H1 (cell line): ENCODE measurements at regions not wholly inside any gene's neighbourhood (a gene's known extent, or its start where the extent isn't known, plus 50 kb on each side); places are given as distances from the start of the nearest gene placed in this dataset.

Experiments
- CTCF ChIA-PET: fragments of 300-600 bp; sonication (Branson Sonifier 250); formaldehyde crosslinking; loops from one replicate; lab custom pipeline; 2021; ENCODE audit not compliant: partially characterized antibody; lab: Charles Lee
- POLR2A ChIA-PET: fragments of 300-600 bp; sonication (Branson Sonifier 250); formaldehyde crosslinking; loops from one replicate; lab custom pipeline; 2021; ENCODE audit warnings: inconsistent platforms; ENCODE audit not compliant: partially characterized antibody; lab: Charles Lee
- DNase-seq, 2 experiments: peaks; one replicate each; pipeline versions ENCODE4 v3.0.0 to v3.0.0-alpha.2; 2010 to 2022; ENCODE audit warnings: low spot score in 2 of 2, low read depth in 1 of 2, mixed read lengths in 1 of 2
- FAIRE-seq: peaks from 2 replicates; lab custom pipeline; 2011; peaks lifted over from hg19 to GRCh38; lab: Jason Lieb, UNC
- H2AFZ ChIP-seq: 2 replicates; pipeline ENCODE4 v1.8.1; 2012; ENCODE audit warnings: low read length, inconsistent platforms
- H2AK5ac ChIP-seq: 2 replicates; pipeline ENCODE4 v1.6.1; 2013; ENCODE audit warnings: low read depth, low read length
- H2BK120ac ChIP-seq: replicated peaks from 2 replicates; pipeline ENCODE3; 2013; ENCODE audit warnings: low read depth, low read length, inconsistent platforms
- H2BK12ac ChIP-seq: 2 replicates; pipeline ENCODE4 v1.6.1; 2013; ENCODE audit warnings: low read depth, low read length
- H2BK15ac ChIP-seq: 2 replicates; pipeline ENCODE4 v1.6.1; 2013; ENCODE audit warnings: low read length
- H2BK20ac ChIP-seq: 2 replicates; pipeline ENCODE4 v1.6.1; 2013; ENCODE audit warnings: low read length
- H2BK5ac ChIP-seq: 2 replicates; pipeline ENCODE4 v1.6.1; 2013; ENCODE audit warnings: low read depth, low read length
- H3K14ac ChIP-seq: 2 replicates; pipeline ENCODE4 v1.6.1; 2013; ENCODE audit warnings: inconsistent platforms; ENCODE audit not compliant: insufficient read length
- H3K18ac ChIP-seq: 2 replicates; pipeline ENCODE4 v1.6.1; 2013; ENCODE audit warnings: low read length; ENCODE audit errors: extremely low read depth
- H3K23ac ChIP-seq: 2 replicates; pipeline ENCODE4 v1.6.1; 2013; ENCODE audit warnings: inconsistent platforms; ENCODE audit not compliant: insufficient read length
- H3K23me2 ChIP-seq: 2 replicates; pipeline ENCODE4 v1.6.1; 2013; ENCODE audit warnings: low read depth, low read length
- H3K27ac ChIP-seq: 2 replicates; pipeline ENCODE4 v1.6.1; 2011; ENCODE audit warnings: low read depth, low read length, inconsistent platforms
- H3K27me3 ChIP-seq, 4 experiments: replicated peaks in 1 of 4; 1 replicate in 1 of 4; 2 replicates in 3 of 4; pipeline versions ENCODE4 v1.6.1 to v1.8.1; 2011 to 2013; ENCODE audit warnings: low read length in 3 of 4, mild to moderate bottlenecking in 3 of 4, inconsistent platforms in 2 of 4, mixed read lengths in 2 of 4, moderate library complexity in 1 of 4; ENCODE audit not compliant: control insufficient read depth in 3 of 4, insufficient read depth in 3 of 4; ENCODE audit errors: extremely low read depth in 1 of 4
- H3K36me3 ChIP-seq, 4 experiments: 2 replicates each; pipeline versions ENCODE4 v1.6.1 to v1.8.1; 2011 to 2013; ENCODE audit warnings: mild to moderate bottlenecking in 4 of 4, low read length in 3 of 4, moderate library complexity in 2 of 4, control low read depth in 1 of 4, inconsistent platforms in 1 of 4; ENCODE audit not compliant: insufficient read depth in 4 of 4, control insufficient read depth in 2 of 4
- H3K4ac ChIP-seq: replicated peaks from 2 replicates; pipeline ENCODE3; 2013; ENCODE audit warnings: low read length, low read depth, mixed read lengths, inconsistent platforms; ENCODE audit not compliant: insufficient read length
- H3K4me1 ChIP-seq, 4 experiments: replicated peaks in 1 of 4; 1 replicate in 1 of 4; 2 replicates in 3 of 4; pipeline versions ENCODE4 v1.6.1 to v1.8.1; 2011 to 2013; ENCODE audit warnings: low read length in 3 of 4, inconsistent platforms in 2 of 4, mixed read lengths in 1 of 4; ENCODE audit not compliant: insufficient read depth in 4 of 4, control insufficient read depth in 3 of 4
- H3K4me2 ChIP-seq, 2 experiments: 2 replicates each; pipeline versions ENCODE4 v1.6.1 to v1.8.1; 2011 to 2013; ENCODE audit warnings: low read depth in 2 of 2, low read length in 2 of 2, control low read depth in 1 of 2, inconsistent platforms in 1 of 2, mild to moderate bottlenecking in 1 of 2; ENCODE audit not compliant: insufficient read depth in 1 of 2
- H3K4me3 ChIP-seq, 4 experiments: fragments of 200-600, 300-600 bp in 1 of 4; sonication (generic), shearing (Covaris generic), sonication (Bioruptor Twin) in 1 of 4; 2 replicates each; pipeline versions ENCODE4 v1.5.1 to v1.8.1; 2011 to 2016; ENCODE audit warnings: low read length in 4 of 4, low read depth in 3 of 4, control low read depth in 2 of 4, inconsistent platforms in 2 of 4, mild to moderate bottlenecking in 2 of 4, mixed read lengths in 1 of 4, moderate library complexity in 1 of 4; ENCODE audit not compliant: insufficient read depth in 2 of 4; ENCODE audit errors: extremely low read depth in 1 of 4
- H3K56ac ChIP-seq: replicated peaks from 2 replicates; pipeline ENCODE3; 2013; ENCODE audit warnings: low read depth, mild to moderate bottlenecking, mixed read lengths, low read length, inconsistent platforms; ENCODE audit not compliant: insufficient read length
- H3K79me1 ChIP-seq: 2 replicates; pipeline ENCODE4 v1.6.1; 2013; ENCODE audit warnings: low read depth, low read length, control low read depth
- H3K79me2 ChIP-seq, 2 experiments: 2 replicates each; pipeline versions ENCODE4 v1.6.1 to v1.8.1; 2012 to 2013; ENCODE audit warnings: low read length in 2 of 2, mild to moderate bottlenecking in 2 of 2, inconsistent platforms in 1 of 2; ENCODE audit not compliant: insufficient read depth in 2 of 2, control insufficient read depth in 1 of 2
- H3K9ac ChIP-seq, 4 experiments: replicated peaks in 1 of 4; 1 replicate in 1 of 4; 2 replicates in 3 of 4; pipeline versions ENCODE4 v1.6.1 to v1.8.1; 2011 to 2013; ENCODE audit warnings: low read depth in 3 of 4, low read length in 3 of 4, control low read depth in 2 of 4, mild to moderate bottlenecking in 2 of 4, moderate library complexity in 2 of 4, inconsistent platforms in 1 of 4; ENCODE audit errors: extremely low read depth in 1 of 4
- H3K9me3 ChIP-seq, 2 experiments: 2 replicates each; pipeline versions ENCODE4 v1.6.1 to v1.8.1; 2012 to 2013; ENCODE audit warnings: mild to moderate bottlenecking in 2 of 2, moderate library complexity in 2 of 2, control low read depth in 1 of 2, inconsistent platforms in 1 of 2, low read depth in 1 of 2, low read length in 1 of 2, mixed read lengths in 1 of 2; ENCODE audit not compliant: insufficient read depth in 2 of 2
- H4K20me1 ChIP-seq, 2 experiments: replicated peaks in 1 of 2; 2 replicates each; pipeline versions ENCODE3 to v1.8.1; 2011 to 2013; ENCODE audit warnings: inconsistent platforms in 2 of 2, low read length in 2 of 2, mild to moderate bottlenecking in 1 of 2; ENCODE audit not compliant: insufficient read depth in 2 of 2, control insufficient read depth in 1 of 2
- H4K5ac ChIP-seq: 2 replicates; pipeline ENCODE4 v1.6.1; 2013; ENCODE audit warnings: low read length, low read depth, mixed read lengths, inconsistent platforms; ENCODE audit not compliant: insufficient read length
- H4K8ac ChIP-seq: 2 replicates; pipeline ENCODE4 v1.8.0; 2013; ENCODE audit warnings: mild to moderate bottlenecking, moderate library complexity, low read length, inconsistent platforms; ENCODE audit not compliant: insufficient read depth; ENCODE audit errors: extremely low read depth
- H4K91ac ChIP-seq: replicated peaks from 2 replicates; pipeline ENCODE3; 2013; ENCODE audit warnings: low read length, mixed read lengths, inconsistent platforms; ENCODE audit not compliant: insufficient read length
- BACH1 ChIP-seq: IDR thresholded peaks from 2 replicates; pipeline ENCODE4 v1.6.1; 2012; ENCODE audit warnings: low read length, improper control_type of control experiment
- CREB1 ChIP-seq: IDR thresholded peaks from 2 replicates; pipeline ENCODE4 v1.6.1; 2012; ENCODE audit warnings: inconsistent platforms
- EP300 ChIP-seq, 2 experiments: IDR thresholded peaks; 1 replicate in 1 of 2; 2 replicates in 1 of 2; pipeline ENCODE4 v1.6.1; 2011 to 2012; ENCODE audit warnings: low read depth in 2 of 2, low read length in 2 of 2, mild to moderate bottlenecking in 2 of 2, borderline replicate concordance in 1 of 2, inconsistent platforms in 1 of 2, moderate library complexity in 1 of 2
- HDAC6 ChIP-seq: IDR thresholded peaks from one replicate; pipeline ENCODE4 v1.7.1; 2012; ENCODE audit warnings: low read depth, mild to moderate bottlenecking, inconsistent platforms, low read length, moderate library complexity
- RXRA ChIP-seq: IDR thresholded peaks from 2 replicates; pipeline ENCODE4 v1.6.1; 2011; ENCODE audit warnings: low read depth, mild to moderate bottlenecking, low read length, moderate library complexity; ENCODE audit not compliant: insufficient read depth
- SAP30 ChIP-seq: fragments of 300-600 bp; sonication (generic); IDR thresholded peaks from 2 replicates; pipeline ENCODE4 v1.7.1; 2012; ENCODE audit warnings: low read length, moderate library complexity, mild to moderate bottlenecking, inconsistent platforms; ENCODE audit not compliant: insufficient read depth, insufficient replicate concordance
- SRF ChIP-seq: IDR thresholded peaks from 2 replicates; pipeline ENCODE4 v1.6.1; 2011; ENCODE audit warnings: mild to moderate bottlenecking, low read depth, low read length, moderate library complexity
- SUZ12 ChIP-seq: fragments of 200-600 bp; sonication (generic); IDR thresholded peaks from 2 replicates; pipeline ENCODE4 v1.6.1; 2012; ENCODE audit warnings: mild to moderate bottlenecking, inconsistent platforms, low read length, moderate library complexity, mixed read lengths
- WGBS, 2 experiments: shearing (Covaris generic) in 1 of 2; methylation state at CpG; one replicate each; pipeline versions ENCODE4 v1.1.6 to v1.1.7; 2013 to 2015; ENCODE audit warnings: low lambda C conversion rate in 2 of 2, mixed read lengths in 2 of 2, inconsistent platforms in 1 of 2, low coverage in 1 of 2, missing lambda C conversion rate in 1 of 2; ENCODE audit not compliant: insufficient replicate concordance in 2 of 2, insufficient coverage in 1 of 2, insufficient read length in 1 of 2; ENCODE audit errors: extremely low coverage in 1 of 2, missing lambda C conversion rate in 1 of 2; 5-methylcytosine and 5-hydroxymethylcytosine counted together

DNA sequence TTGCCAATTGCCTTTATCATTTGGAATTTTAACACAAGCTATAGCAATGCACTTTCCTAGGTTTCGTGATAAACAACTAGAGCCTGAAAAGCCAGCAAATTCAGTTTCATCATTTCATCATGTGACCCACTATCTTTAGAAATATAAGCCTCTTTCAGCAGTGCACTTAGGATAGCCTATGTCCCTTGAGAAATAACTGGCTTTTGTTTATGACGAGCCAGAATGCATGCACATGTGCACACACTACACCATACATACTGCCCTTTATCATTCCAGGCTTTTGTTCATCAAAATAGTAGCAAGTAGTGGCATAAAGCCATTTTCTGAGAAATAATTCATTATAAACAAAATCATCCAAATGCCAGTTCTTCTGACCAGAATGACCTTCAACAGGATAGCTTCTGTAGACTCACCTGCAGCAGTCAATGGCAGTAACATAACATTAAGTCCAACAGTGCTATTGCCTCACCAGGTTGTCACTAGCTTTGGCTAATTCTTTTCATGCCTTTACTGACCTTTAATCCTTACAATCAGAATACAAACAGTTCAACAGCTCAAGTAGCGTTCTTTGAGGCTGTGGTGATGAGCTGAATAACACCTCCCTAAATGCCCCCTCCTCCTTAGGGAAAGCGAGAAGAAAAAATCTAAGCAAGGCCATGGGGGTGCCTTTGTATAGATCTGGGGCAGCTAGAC lies 132.3 kb upstream of the SMARCA2 start:
- Histone ChIP-seq H4K91ac (no peak overlapping the region), H3K27ac (no peak overlapping the region), H4K20me1 (no peaks in the 10 kb centered on the region), H3K79me1 (no peaks in the 10 kb centered on the region), H3K36me3 (no peaks in the 10 kb centered on the region), H3K79me2 (no peaks in the 10 kb centered on the region), H2BK120ac (no peak overlapping the region), H2BK5ac (no peak overlapping the region), H2BK15ac (no peak overlapping the region), H2AK5ac (no peak overlapping the region), H4K5ac (no peak overlapping the region), H3K23ac (no peak overlapping the region), H3K9me3 (no peaks in the 10 kb centered on the region), H3K27me3 (no peaks in the 10 kb centered on the region), H3K4ac (no peak overlapping the region), H3K14ac (no peak overlapping the region), H3K9ac (no peak overlapping the region), H3K4me2 (no peak overlapping the region), H2BK20ac (no peak overlapping the region), H4K8ac (no peak overlapping the region), H3K18ac (no peak overlapping the region), H3K56ac (no peak overlapping the region), H3K23me2 (no peaks in the 10 kb centered on the region; the same call in 1 of the 2 replicates), H2BK12ac (no peak overlapping the region), H3K4me1 (no peaks in the 10 kb centered on the region), H3K4me3 (no peak overlapping the region), H2AFZ (no peak overlapping the region)
- CTCF ChIA-PET, result interaction anchor here (1.0 to 1.5 kb wide), 2 partner anchors 13 to 45 kb away, joined by 3 to 4 read pairs; no protein-coding TSS in a partner anchor
- no peak for DNase-seq
- TF ChIP-seq HDAC6 (no peak), SUZ12 (no peak), SRF (no peak), EP300 (IDR thresholded peaks at IDR 0.05; ENCODE audit: borderline replicate concordance in 1 of 2, low read depth in 2 of 2, low read length in 2 of 2) (no peak), RXRA (no peak), SAP30 (no peak), CREB1 (no peak), BACH1 (no peak)
- POLR2A ChIA-PET, result no interaction called here
- WGBS, 2 experiments, result 87% methylated on average over 4 of the region's 4 CpGs; no CpG with 5 or more reads in 1 of the 2 experiments
- no peak for FAIRE-seq
